ENCODE measurements at regions not wholly inside any gene's neighbourhood (a gene's known extent, or its start where the extent isn't known, plus 50 kb on each side); places are given as distances from the start of the nearest gene placed in this dataset.

GRCh38 chr16:55040366-55041086 is 109.9 kb downstream of the IRX5 start:
- TF ChIP-seq CTCF (IDR thresholded peaks at IDR 0.05; ENCODE audit: low read depth, low read length) (no peak), MAX (IDR thresholded peaks at IDR 0.05; ENCODE audit: low read depth, low read length) (no peak), POLR2A (IDR thresholded peaks at IDR 0.05; ENCODE audit: extremely low read depth, insufficient read length) (no peak)

Data from NB4 (cell line).